Left ventricle myocardium superior (tissue), 1 donor: ENCODE measurements at regions not wholly inside any gene's neighbourhood (a gene's known extent, or its start where the extent isn't known, plus 50 kb on each side); places are given as distances from the start of the nearest gene placed in this dataset.
"Not testable (repeated sequence)": the region's sequence is repeated elsewhere in the genome, so short reads cannot be mapped to it uniquely, and the experiment has no call there.

Source experiments
- ATAC-seq: fragments of 200-7000 bp; cut with Tn5 transposase; one replicate; pipeline ENCODE4 v1.9.1; 2020; ENCODE audit warnings: mild to moderate bottlenecking, moderate library complexity
- DNase-seq: peaks from one replicate; pipeline ENCODE4 v3.0.0-alpha.2; 2020
- intact Hi-C: fragments of 100-400 bp; cut with micrococcal nuclease; formaldehyde crosslinking; loops from one replicate; pipeline ENCODE4 v1.11.0; 2022
- donor health status: DM: no; HTN: yes; CAD: no; lungs with severe emphysema.

- ATAC-seq, result no peak
- DNase-seq, result no peak
- intact Hi-C loops, result no loop called here
Observed at GRCh38 chr6:88459643-88460042, 293.5 kb upstream of the CNR1 start.

GRCh38 chr6:88459189-88459588 is 293.0 kb upstream of the CNR1 start:
- DNase-seq (no peak), ATAC-seq (no peak)
- intact Hi-C loops, result no loop called here

- DNase-seq, result no peak
- no peak for ATAC-seq
- intact Hi-C loops, result no loop called here
Observed at GRCh38 chr6:88458662-88459061, 292.5 kb upstream of the CNR1 start.

- ATAC-seq, result no peak
- intact Hi-C loops, result no loop called here
- no peak for DNase-seq
Observed at GRCh38 chr6:88456221-88456859, 290.2 kb upstream of the CNR1 start.

DNA sequence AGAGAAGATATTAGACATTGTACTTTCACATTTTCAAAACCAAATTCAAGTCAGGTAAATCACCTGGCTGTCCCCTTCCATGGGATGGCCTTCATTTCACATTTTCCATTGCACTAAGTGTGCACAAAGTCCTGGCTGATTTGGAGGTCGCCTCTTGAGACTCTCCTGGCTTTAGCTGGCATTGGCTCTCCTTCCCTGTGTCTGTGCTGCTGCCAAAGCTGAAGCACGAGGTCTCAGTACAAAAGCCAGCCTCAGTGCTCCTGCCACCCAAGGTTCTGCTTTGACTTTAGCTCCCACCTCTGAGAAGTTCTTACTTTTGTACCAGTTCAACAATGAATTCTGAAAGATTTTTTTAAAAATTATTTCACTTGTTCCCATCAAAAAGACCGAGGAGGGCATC is 289.2 kb upstream of the CNR1 start:
- intact Hi-C loops, result no loop called here
- ATAC-seq (peak; percentile 93), DNase-seq (no peak)

- intact Hi-C loops, result no loop called here
- no peak for ATAC-seq
- DNase-seq, result no peak
Observed at GRCh38 chr6:88454658-88455057, 288.5 kb upstream of the CNR1 start.

GRCh38 chr6:88449770-88450169 is 283.6 kb upstream of the CNR1 start:
- peak; percentile 51 for ATAC-seq
- intact Hi-C loops, result no loop called here
- DNase-seq, result no peak

- ATAC-seq, result peak; percentile 54
- DNase-seq, result no peak
- intact Hi-C loops, result no loop called here
Observed at GRCh38 chr6:88445188-88445965, 279.2 kb upstream of the CNR1 start.

DNA sequence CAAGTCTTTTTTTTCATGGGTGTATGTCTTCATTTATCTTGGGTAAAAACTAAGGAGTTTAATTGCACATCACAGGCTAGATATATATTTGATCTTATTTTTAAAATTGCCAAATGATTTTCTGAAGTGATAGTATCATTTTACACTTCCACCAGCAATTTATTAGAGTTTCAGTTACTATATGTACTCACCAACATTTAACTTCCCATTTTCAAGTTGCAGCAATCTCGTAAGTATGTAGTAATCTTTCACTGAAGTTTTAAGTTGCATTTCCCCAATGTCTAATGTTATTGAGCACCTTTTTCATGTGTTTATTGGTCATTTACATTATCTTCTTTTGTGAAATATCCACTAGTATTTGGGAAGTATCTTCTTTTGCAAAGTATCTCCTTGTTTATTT is 277.4 kb upstream of the CNR1 start:
- ATAC-seq (no peak), DNase-seq (no peak)
- intact Hi-C loops, result no loop called here

GRCh38 chr6:88442737-88443136 is 276.6 kb upstream of the CNR1 start:
- intact Hi-C loops, result no loop called here
- DNase-seq (no peak), ATAC-seq (peak; percentile 36)

DNA sequence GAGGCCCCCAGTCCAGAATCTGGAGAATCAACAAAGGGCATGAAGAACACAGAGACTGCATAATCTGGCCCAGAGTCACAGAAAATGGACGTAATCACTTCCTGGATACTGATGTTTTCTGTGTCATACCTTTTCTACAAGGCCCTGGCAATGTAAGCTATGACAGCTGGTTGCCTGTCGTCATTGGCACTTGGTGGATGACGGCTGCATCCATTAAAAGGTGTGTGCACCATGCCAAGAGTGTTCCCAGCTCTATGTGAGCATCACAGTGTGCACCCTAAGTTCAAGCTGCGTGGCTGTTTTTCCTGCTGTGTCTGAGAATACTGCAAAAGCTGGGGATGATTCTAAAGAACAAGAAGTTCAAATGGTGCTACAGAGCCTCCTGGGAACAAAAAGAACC is 275.2 kb upstream of the CNR1 start:
- intact Hi-C loops, result no loop called here
- ATAC-seq (no peak), DNase-seq (no peak)

- no peak for DNase-seq
- intact Hi-C loops, result no loop called here
- ATAC-seq, result no peak
Observed at GRCh38 chr6:88428068-88428467, 261.9 kb upstream of the CNR1 start.

DNA sequence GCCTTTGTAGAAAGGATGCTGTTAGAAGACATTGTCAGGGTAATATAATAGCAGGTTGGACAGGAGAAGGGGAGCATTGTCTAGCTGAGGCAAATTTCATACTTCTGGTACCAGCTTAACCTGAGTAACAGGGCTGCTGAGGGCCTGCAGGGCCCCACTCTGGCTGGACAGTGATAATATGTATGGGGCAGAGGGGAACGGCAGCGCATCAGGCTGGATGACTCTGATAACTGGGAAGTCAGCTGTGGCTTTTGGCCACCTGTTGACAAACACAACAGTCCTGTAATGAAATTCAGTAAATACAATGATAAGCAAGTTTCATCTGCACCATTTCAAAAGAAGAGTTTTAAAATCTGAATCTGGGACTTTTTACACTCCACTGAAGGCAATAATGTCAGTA is 259.9 kb upstream of the CNR1 start:
- intact Hi-C loops, result no loop called here
- no peak for DNase-seq
- ATAC-seq, result no peak

DNA sequence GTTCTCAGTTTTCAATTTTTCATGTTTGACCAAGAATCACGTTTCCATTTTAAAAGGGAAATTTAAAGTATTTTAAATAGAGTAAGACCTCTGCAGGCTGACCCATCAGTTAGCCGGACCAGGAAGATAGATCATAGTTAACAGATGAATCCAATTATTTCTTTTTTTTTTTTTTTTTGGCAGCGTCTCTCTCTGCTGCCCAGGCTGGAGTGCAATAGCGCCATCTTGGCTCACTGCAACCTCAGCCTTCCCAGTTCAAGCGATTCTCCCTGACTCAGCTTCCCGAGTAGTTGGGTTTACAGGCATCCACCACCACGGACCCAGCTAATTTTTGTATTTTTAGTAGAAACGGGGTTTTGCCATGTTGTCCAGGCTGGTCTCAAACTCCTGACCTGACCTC is 256.7 kb upstream of the CNR1 start:
- ATAC-seq (no peak), DNase-seq (no peak)
- intact Hi-C loops, result no loop called here

GRCh38 chr6:88420967-88421488 is 254.9 kb upstream of the CNR1 start:
- ATAC-seq, intact Hi-C loops, DNase-seq: not testable (repeated sequence)

DNA sequence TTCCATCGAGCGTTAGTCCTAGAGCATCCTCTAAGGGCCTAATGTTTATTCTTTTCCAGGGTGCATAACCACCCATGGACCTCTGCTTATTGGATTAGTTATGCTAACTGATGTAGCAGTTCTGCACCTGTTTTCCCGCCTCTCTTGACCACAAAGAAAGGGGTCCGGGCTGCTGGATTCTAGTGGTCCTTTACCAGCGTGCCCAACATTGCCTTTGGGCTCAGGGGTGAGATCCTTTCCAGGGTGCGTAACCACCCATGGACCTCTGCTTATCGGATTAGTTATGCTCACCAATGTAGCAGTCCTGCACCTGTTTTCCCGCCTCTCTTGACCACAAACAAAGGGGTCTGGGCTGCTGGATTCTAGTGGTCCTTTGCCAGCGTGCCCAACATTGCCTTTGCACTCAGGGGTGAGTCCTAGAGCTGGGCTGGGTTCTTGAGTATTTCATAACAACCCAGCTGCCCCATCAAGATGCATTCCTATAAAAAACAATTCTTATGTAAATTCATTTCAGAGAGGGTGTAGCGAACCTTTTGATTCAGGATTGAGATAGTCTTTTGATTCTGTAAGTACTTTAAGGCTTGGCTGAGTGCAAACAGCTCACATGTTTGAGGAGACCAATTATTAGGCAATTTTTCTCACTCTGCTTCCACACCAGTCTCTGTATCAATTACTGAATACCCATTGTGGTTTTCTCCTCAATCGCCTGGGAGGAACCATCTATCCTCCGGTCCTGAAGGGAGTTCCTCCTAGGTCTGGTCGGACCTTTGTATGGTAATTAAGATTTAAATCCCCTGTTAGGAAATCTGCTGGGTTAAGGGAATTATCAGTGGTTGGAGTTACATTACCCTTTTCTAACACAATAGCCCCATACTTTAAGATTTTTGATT is 253.0 kb upstream of the CNR1 start:
- DNase-seq, ATAC-seq, intact Hi-C loops: not testable (repeated sequence)

GRCh38 chr6:88417361-88417760 is 251.2 kb upstream of the CNR1 start:
- DNase-seq, ATAC-seq, intact Hi-C loops: not testable (repeated sequence)

DNA sequence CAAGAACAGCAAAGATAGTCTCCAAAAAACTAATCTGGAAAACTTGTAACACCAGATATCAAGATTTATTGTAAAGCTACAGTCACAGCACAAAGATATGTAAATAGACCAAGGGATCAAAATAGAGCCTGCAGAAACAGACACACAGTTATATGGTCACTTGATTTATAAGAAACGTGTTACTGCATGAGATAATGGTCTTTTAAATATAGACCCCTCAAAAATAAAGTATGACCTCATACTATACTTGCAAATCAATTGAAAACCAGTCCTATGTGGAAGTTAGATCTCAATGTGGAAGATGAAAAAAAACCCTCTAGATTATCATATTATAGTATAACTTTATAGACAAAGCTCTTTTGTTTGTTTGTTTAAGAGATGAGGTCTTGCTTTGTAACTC is 247.3 kb upstream of the CNR1 start:
- intact Hi-C loops, result no loop called here
- ATAC-seq, result no peak
- DNase-seq, result no peak

- intact Hi-C loops, DNase-seq, ATAC-seq: not testable (repeated sequence)
Observed at GRCh38 chr6:88408355-88408754, 242.2 kb upstream of the CNR1 start.

DNA sequence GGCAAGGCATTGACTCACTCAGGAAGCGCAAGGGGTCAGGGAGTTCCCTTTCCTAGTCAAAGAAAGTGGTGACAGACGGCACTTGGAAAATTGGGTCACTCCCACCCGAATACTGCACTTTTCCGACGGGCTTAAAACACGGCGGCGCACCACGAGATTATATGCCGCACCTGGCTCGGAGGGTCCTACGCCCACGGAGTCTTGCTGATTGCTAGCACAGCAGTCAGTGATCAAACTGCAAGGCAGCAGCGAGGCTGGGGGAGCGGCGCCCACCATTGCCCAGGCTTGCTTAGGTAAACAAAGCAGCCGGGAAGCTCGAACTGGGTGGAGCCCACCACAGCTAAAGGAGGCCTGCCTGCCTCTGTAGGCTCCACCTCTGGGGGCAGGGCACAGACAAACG is 240.5 kb upstream of the CNR1 start:
- ATAC-seq, intact Hi-C loops, DNase-seq: not testable (repeated sequence)
